Upper lobe of right lung (tissue), 1 donor: ENCODE measurements at regions not wholly inside any gene's neighbourhood (a gene's known extent, or its start where the extent isn't known, plus 50 kb on each side); places are given as distances from the start of the nearest gene placed in this dataset.

Source experiments
- ATAC-seq: fragments of 200-7000 bp; cut with Tn5 transposase; one replicate; pipeline ENCODE4 v1.9.1; 2020; ENCODE audit warnings: mild to moderate bottlenecking, moderate library complexity
- DNase-seq: peaks from one replicate; pipeline ENCODE4 v3.0.0-alpha.2; 2020
- H3K27ac ChIP-seq: fragments of 200-600 bp; one replicate; pipeline ENCODE4 v1.8.0; 2022
- H3K27me3 ChIP-seq: fragments of 200-600 bp; one replicate; pipeline ENCODE4 v1.8.0; 2022; ENCODE audit warnings: mild to moderate bottlenecking
- H3K36me3 ChIP-seq: fragments of 200-600 bp; one replicate; pipeline ENCODE4 v1.8.0; 2022
- H3K4me1 ChIP-seq: fragments of 200-600 bp; one replicate; pipeline ENCODE4 v1.8.0; 2022
- H3K4me3 ChIP-seq: fragments of 200-600 bp; one replicate; pipeline ENCODE4 v1.8.0; 2022; ENCODE audit warnings: mild to moderate bottlenecking
- H3K9me3 ChIP-seq: fragments of 200-600 bp; one replicate; pipeline ENCODE4 v1.8.0; 2022
- CTCF ChIP-seq: fragments of 200-600 bp; IDR thresholded peaks from one replicate; pipeline ENCODE4 v1.8.0; 2022; ENCODE audit warnings: antibody characterized with exemption
- intact Hi-C: fragments of 100-400 bp; cut with DNase I; formaldehyde crosslinking; loops from one replicate; pipeline ENCODE4 v1.11.0; 2022
- donor health status: DM: no; HTN: yes; CAD: no; lungs with severe emphysema.

GRCh38 chr11:11189506-11189905 lies 163.5 kb downstream of the CSNK2A3 start:
- H3K4me3 ChIP-seq, result no peak overlapping the region
- H3K36me3 ChIP-seq, result no peaks in the 10 kb centered on the region
- no peaks in the 10 kb centered on the region for H3K27me3 ChIP-seq
- intact Hi-C loops, result no loop called here
- no peak for ATAC-seq
- TF ChIP-seq CTCF, result no peak
- no peaks in the 10 kb centered on the region for H3K9me3 ChIP-seq
- H3K4me1 ChIP-seq, result no peaks in the 10 kb centered on the region
- no peak for DNase-seq
- H3K27ac ChIP-seq, result no peak overlapping the region

GRCh38 chr11:11186249-11186648 lies 166.8 kb downstream of the CSNK2A3 start:
- intact Hi-C loops, result no loop called here
- H3K27ac ChIP-seq, result no peak overlapping the region
- H3K9me3 ChIP-seq, result no peaks in the 10 kb centered on the region
- TF ChIP-seq CTCF, result no peak
- H3K27me3 ChIP-seq, result no peaks in the 10 kb centered on the region
- ATAC-seq (no peak), DNase-seq (no peak)
- H3K36me3 ChIP-seq, result no peaks in the 10 kb centered on the region
- H3K4me1 ChIP-seq, result no peaks in the 10 kb centered on the region
- no peak overlapping the region for H3K4me3 ChIP-seq

- intact Hi-C loops, result no loop called here
- no peak overlapping the region for H3K27ac ChIP-seq
- H3K4me3 ChIP-seq, result no peak overlapping the region
- DNase-seq, result no peak
- H3K4me1 ChIP-seq, result no peaks in the 10 kb centered on the region
- H3K27me3 ChIP-seq, result no peaks in the 10 kb centered on the region
- TF ChIP-seq CTCF, result no peak
- no peaks in the 10 kb centered on the region for H3K36me3 ChIP-seq
- ATAC-seq, result no peak
- no peaks in the 10 kb centered on the region for H3K9me3 ChIP-seq
Observed at GRCh38 chr11:11182261-11182660, 170.8 kb downstream of the CSNK2A3 start.

- no peaks in the 10 kb centered on the region for H3K36me3 ChIP-seq
- H3K9me3 ChIP-seq, result no peaks in the 10 kb centered on the region
- intact Hi-C loops, result no loop called here
- ATAC-seq (peak; percentile 36), DNase-seq (no peak)
- no peak for TF ChIP-seq CTCF
- H3K27ac ChIP-seq, result no peak overlapping the region
- H3K4me1 ChIP-seq, result no peaks in the 10 kb centered on the region
- H3K4me3 ChIP-seq, result no peak overlapping the region
- H3K27me3 ChIP-seq, result no peaks in the 10 kb centered on the region
Observed at GRCh38 chr11:11178671-11179638, 174.1 kb downstream of the CSNK2A3 start.

- Histone ChIP-seq H3K4me3 (no peak overlapping the region), H3K36me3 (no peaks in the 10 kb centered on the region), H3K4me1 (no peaks in the 10 kb centered on the region), H3K27ac (no peak overlapping the region), H3K27me3 (no peaks in the 10 kb centered on the region), H3K9me3 (no peaks in the 10 kb centered on the region)
- DNase-seq (no peak), ATAC-seq (no peak)
- no peak for TF ChIP-seq CTCF
- intact Hi-C loops, result no loop called here
Observed at GRCh38 chr11:11177156-11177808, 175.8 kb downstream of the CSNK2A3 start.
